ENCODE measurements at regions not wholly inside any gene's neighbourhood (a gene's known extent, or its start where the extent isn't known, plus 50 kb on each side); places are given as distances from the start of the nearest gene placed in this dataset.

- no peak for DNase-seq (ENCODE audit: low read depth in 6 of 9, low spot score in 9 of 9)
- Histone ChIP-seq H3K36me3 (ENCODE audit: control insufficient read depth in 2 of 2, insufficient read depth in 2 of 2, low read length in 1 of 2) (no peaks in the 10 kb centered on the region), H3K4me1 (ENCODE audit: control insufficient read depth in 2 of 2, insufficient read depth in 2 of 2, low read length in 2 of 2) (no peaks in the 10 kb centered on the region), H3K27me3 (ENCODE audit: control insufficient read depth in 2 of 2, insufficient read depth in 1 of 2, low read length in 1 of 2) (no peaks in the 10 kb centered on the region), H3K4me3 (ENCODE audit: low read length in 2 of 2) (no peak overlapping the region), H3K9me3 (ENCODE audit: control insufficient read depth in 2 of 2, insufficient read depth in 1 of 2, low read length in 1 of 2) (no peaks in the 10 kb centered on the region), H3K27ac (ENCODE audit: low read depth in 1 of 2, low read length in 1 of 2) (no peak overlapping the region)
Measured at GRCh38 chr1:194723067-194723466, 1536.7 kb upstream of the B3GALT2 start.

DNA sequence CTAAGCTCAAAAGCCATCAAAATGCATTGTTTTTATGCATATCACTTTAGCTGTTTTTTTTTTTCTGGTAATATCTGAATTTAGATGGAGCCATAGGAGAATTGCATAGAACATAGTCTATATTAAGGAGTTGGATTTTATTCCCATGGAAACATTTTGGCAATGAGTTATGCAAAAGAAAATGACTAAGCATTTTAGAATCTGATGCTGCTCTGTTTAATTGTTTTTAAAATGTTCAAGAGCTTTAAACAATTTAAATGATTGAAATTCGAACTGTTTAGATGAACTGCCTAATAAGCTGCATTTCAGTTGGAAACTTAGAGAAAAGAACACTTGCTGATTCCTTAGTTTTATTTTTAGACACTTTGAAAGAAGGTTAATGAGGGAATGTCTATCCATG, 1531.5 kb upstream of the B3GALT2 start:
- DNase-seq (ENCODE audit: low read depth in 6 of 9, low spot score in 9 of 9) = no peak
- Histone ChIP-seq H3K27me3 (ENCODE audit: control insufficient read depth in 2 of 2, insufficient read depth in 1 of 2, low read length in 1 of 2) (no peaks in the 10 kb centered on the region), H3K27ac (ENCODE audit: low read depth in 1 of 2, low read length in 1 of 2) (no peak overlapping the region), H3K4me3 (ENCODE audit: low read length in 2 of 2) (no peak overlapping the region), H3K36me3 (ENCODE audit: control insufficient read depth in 2 of 2, insufficient read depth in 2 of 2, low read length in 1 of 2) (no peaks in the 10 kb centered on the region), H3K9me3 (ENCODE audit: control insufficient read depth in 2 of 2, insufficient read depth in 1 of 2, low read length in 1 of 2) (no peaks in the 10 kb centered on the region), H3K4me1 (ENCODE audit: control insufficient read depth in 2 of 2, insufficient read depth in 2 of 2, low read length in 2 of 2) (no peaks in the 10 kb centered on the region)
- 89% methylated on average over 1 of the region's 1 CpG for WGBS

GRCh38 chr1:194717334-194717733, 1530.9 kb upstream of the B3GALT2 start:
- no peak for DNase-seq (ENCODE audit: low read depth in 6 of 9, low spot score in 9 of 9)
- WGBS = 89% methylated on average over 1 of the region's 1 CpG
- Histone ChIP-seq H3K4me1 (ENCODE audit: control insufficient read depth in 2 of 2, insufficient read depth in 2 of 2, low read length in 2 of 2) (no peaks in the 10 kb centered on the region), H3K27ac (ENCODE audit: low read depth in 1 of 2, low read length in 1 of 2) (no peak overlapping the region), H3K4me3 (ENCODE audit: low read length in 2 of 2) (no peak overlapping the region), H3K9me3 (ENCODE audit: control insufficient read depth in 2 of 2, insufficient read depth in 1 of 2, low read length in 1 of 2) (no peaks in the 10 kb centered on the region), H3K27me3 (ENCODE audit: control insufficient read depth in 2 of 2, insufficient read depth in 1 of 2, low read length in 1 of 2) (no peaks in the 10 kb centered on the region), H3K36me3 (ENCODE audit: control insufficient read depth in 2 of 2, insufficient read depth in 2 of 2, low read length in 1 of 2) (no peaks in the 10 kb centered on the region)

DNA sequence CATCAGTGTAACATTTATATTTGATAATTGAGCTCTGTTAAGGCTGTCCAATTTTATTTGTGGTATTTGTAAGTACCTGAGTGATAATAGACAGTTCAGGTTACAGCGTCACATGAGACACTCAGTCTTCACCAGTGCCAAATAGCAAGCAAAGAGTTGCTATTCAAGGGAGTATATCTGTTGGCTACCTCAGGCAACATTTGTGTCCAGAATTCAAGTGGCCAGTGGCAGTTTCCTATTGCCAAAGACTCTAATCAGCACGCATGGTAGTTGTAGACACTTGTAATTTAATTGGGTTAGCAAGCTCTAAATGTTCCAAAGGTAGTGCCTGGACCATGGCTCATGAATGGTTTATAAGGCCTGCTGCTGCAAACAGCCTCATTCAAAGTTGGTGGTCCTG, 1524.3 kb upstream of the B3GALT2 start:
- Histone ChIP-seq H3K9me3 (ENCODE audit: control insufficient read depth in 2 of 2, insufficient read depth in 1 of 2, low read length in 1 of 2) (no peaks in the 10 kb centered on the region), H3K4me1 (ENCODE audit: control insufficient read depth in 2 of 2, insufficient read depth in 2 of 2, low read length in 2 of 2) (no peaks in the 10 kb centered on the region), H3K36me3 (ENCODE audit: control insufficient read depth in 2 of 2, insufficient read depth in 2 of 2, low read length in 1 of 2) (no peaks in the 10 kb centered on the region), H3K27ac (ENCODE audit: low read depth in 1 of 2, low read length in 1 of 2) (no peak overlapping the region), H3K4me3 (ENCODE audit: low read length in 2 of 2) (no peak overlapping the region), H3K27me3 (ENCODE audit: control insufficient read depth in 2 of 2, insufficient read depth in 1 of 2, low read length in 1 of 2) (no peaks in the 10 kb centered on the region)
- DNase-seq (ENCODE audit: low read depth in 6 of 9, low spot score in 9 of 9) = no peak
- 98% methylated on average over 2 of the region's 2 CpGs for WGBS

- WGBS = 90% methylated on average over 3 of the region's 3 CpGs
- Histone ChIP-seq H3K4me3 (ENCODE audit: low read length in 2 of 2) (no peak overlapping the region), H3K27ac (ENCODE audit: low read depth in 1 of 2, low read length in 1 of 2) (no peak overlapping the region), H3K4me1 (ENCODE audit: control insufficient read depth in 2 of 2, insufficient read depth in 2 of 2, low read length in 2 of 2) (no peaks in the 10 kb centered on the region), H3K9me3 (ENCODE audit: control insufficient read depth in 2 of 2, insufficient read depth in 1 of 2, low read length in 1 of 2) (no peaks in the 10 kb centered on the region), H3K36me3 (ENCODE audit: control insufficient read depth in 2 of 2, insufficient read depth in 2 of 2, low read length in 1 of 2) (no peaks in the 10 kb centered on the region), H3K27me3 (ENCODE audit: control insufficient read depth in 2 of 2, insufficient read depth in 1 of 2, low read length in 1 of 2) (no peaks in the 10 kb centered on the region)
- DNase-seq (ENCODE audit: low read depth in 6 of 9, low spot score in 9 of 9) = no peak
Measured at GRCh38 chr1:194709439-194709838, 1523.0 kb upstream of the B3GALT2 start.

- H3K4me1 ChIP-seq (ENCODE audit: control insufficient read depth in 2 of 2, insufficient read depth in 2 of 2, low read length in 2 of 2) = no peaks in the 10 kb centered on the region
- no peaks in the 10 kb centered on the region for H3K9me3 ChIP-seq (ENCODE audit: control insufficient read depth in 2 of 2, insufficient read depth in 1 of 2, low read length in 1 of 2)
- no peaks in the 10 kb centered on the region for H3K27me3 ChIP-seq (ENCODE audit: control insufficient read depth in 2 of 2, insufficient read depth in 1 of 2, low read length in 1 of 2)
- H3K36me3 ChIP-seq (ENCODE audit: control insufficient read depth in 2 of 2, insufficient read depth in 2 of 2, low read length in 1 of 2) = no peaks in the 10 kb centered on the region
- whole genome bisulfite sequencing = 96% methylated on average over 6 of the region's 6 CpGs
- no peak overlapping the region for H3K4me3 ChIP-seq (ENCODE audit: low read length in 2 of 2)
- H3K27ac ChIP-seq (ENCODE audit: low read depth in 1 of 2, low read length in 1 of 2) = no peak overlapping the region
- no peak for DNase-seq (ENCODE audit: low read depth in 6 of 9, low spot score in 9 of 9)
Measured at GRCh38 chr1:194707074-194707473, 1520.7 kb upstream of the B3GALT2 start.

DNA sequence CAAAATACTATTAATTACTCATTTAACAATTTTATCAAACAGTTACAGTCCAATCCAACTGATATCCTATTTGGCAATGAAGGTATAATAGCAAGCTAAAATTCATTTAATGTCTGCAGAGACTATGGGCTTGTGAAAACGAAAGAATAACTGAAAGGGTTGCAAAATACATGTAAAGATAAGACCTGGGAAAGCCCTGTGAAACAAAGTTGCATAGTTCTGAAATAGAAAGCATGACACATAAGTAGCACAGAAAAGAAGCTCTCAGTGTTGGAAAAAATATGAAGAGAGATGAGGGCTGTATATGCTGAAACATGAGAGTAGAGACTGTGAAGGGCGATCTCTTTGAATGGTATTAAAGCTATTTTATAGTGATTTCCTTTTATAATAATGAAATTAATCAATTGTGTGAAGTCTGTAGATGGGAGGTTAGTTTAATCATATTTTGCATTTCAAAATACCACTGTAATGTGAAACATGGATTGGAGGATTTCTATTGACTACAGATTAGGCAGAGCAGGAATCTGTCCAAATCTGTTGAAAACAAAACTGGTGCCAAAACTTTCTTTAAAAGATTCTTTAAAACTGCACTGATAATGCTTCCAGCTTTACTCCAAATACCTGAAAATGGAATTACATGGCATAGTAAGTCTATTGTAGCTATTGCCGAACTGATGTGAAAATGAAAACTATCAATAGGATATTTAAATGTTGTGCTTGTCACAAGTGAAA, 1518.9 kb upstream of the B3GALT2 start:
- 90% methylated on average over 3 of the region's 3 CpGs for WGBS
- no peak for DNase-seq (ENCODE audit: low read depth in 6 of 9, low spot score in 9 of 9)
- H3K36me3 ChIP-seq (ENCODE audit: control insufficient read depth in 2 of 2, insufficient read depth in 2 of 2, low read length in 1 of 2) = no peaks in the 10 kb centered on the region

DNA sequence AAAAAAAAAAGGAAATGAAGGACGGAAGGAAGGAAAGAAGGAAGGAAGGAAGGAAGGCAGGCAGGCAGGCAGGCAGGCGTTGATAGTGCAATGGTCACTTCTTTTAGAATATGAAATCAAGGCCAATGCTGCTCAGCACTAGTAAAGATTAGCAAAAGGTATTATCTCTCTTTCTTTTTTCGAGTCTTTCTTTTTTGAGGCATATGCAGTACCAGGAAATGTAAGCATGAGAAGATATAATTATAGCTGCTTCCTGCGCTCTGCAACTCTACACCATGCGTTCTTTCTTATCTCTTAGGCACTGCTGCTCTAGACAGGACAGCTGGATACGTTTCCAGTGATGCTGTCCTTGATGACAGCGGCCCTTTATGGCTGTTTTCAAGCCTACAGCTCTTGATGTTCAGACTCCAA, 1512.5 kb upstream of the B3GALT2 start:
- Histone ChIP-seq H3K4me3 (ENCODE audit: low read length in 2 of 2) (no peak overlapping the region), H3K27me3 (ENCODE audit: control insufficient read depth in 2 of 2, insufficient read depth in 1 of 2, low read length in 1 of 2) (no peaks in the 10 kb centered on the region), H3K4me1 (ENCODE audit: control insufficient read depth in 2 of 2, insufficient read depth in 2 of 2, low read length in 2 of 2) (no peaks in the 10 kb centered on the region), H3K36me3 (ENCODE audit: control insufficient read depth in 2 of 2, insufficient read depth in 2 of 2, low read length in 1 of 2) (no peaks in the 10 kb centered on the region), H3K27ac (ENCODE audit: low read depth in 1 of 2, low read length in 1 of 2) (no peak overlapping the region), H3K9me3 (ENCODE audit: control insufficient read depth in 2 of 2, insufficient read depth in 1 of 2, low read length in 1 of 2) (no peaks in the 10 kb centered on the region)
- WGBS = 79% methylated on average over 7 of the region's 7 CpGs
- no peak for DNase-seq (ENCODE audit: low read depth in 6 of 9, low spot score in 9 of 9)

More for the DNA sequence above, 1518.9 kb upstream of the B3GALT2 start:
- no peaks in the 10 kb centered on the region for H3K9me3 ChIP-seq (ENCODE audit: control insufficient read depth in 2 of 2, insufficient read depth in 1 of 2, low read length in 1 of 2)
- no peaks in the 10 kb centered on the region for H3K4me1 ChIP-seq (ENCODE audit: control insufficient read depth in 2 of 2, insufficient read depth in 2 of 2, low read length in 2 of 2)
- no peaks in the 10 kb centered on the region for H3K27me3 ChIP-seq (ENCODE audit: control insufficient read depth in 2 of 2, insufficient read depth in 1 of 2, low read length in 1 of 2)
- H3K4me3 ChIP-seq (ENCODE audit: low read length in 2 of 2) = no peak overlapping the region
- H3K27ac ChIP-seq (ENCODE audit: low read depth in 1 of 2, low read length in 1 of 2) = no peak overlapping the region

DNA sequence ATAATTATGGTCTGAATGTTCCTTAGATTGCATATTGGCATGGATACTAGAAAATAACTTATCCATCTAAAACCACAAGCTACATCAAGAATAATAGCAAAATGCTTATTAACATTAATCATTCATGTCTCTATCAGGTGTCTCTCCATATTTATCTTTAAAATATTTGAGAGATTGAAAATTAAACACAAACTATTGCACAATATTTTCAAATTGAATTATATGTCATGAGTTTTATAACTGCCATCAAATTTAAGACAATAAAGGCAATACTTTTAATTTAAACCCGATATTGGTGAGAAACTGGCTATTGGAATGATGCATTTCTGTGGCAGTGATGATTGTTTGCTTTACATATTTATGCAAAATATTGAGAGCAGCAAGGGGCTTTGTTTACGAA, 1506.8 kb upstream of the B3GALT2 start:
- 91% methylated on average over 2 of the region's 2 CpGs for WGBS
- Histone ChIP-seq H3K27ac (ENCODE audit: low read depth in 1 of 2, low read length in 1 of 2) (no peak overlapping the region), H3K9me3 (ENCODE audit: control insufficient read depth in 2 of 2, insufficient read depth in 1 of 2, low read length in 1 of 2) (no peaks in the 10 kb centered on the region), H3K27me3 (ENCODE audit: control insufficient read depth in 2 of 2, insufficient read depth in 1 of 2, low read length in 1 of 2) (no peaks in the 10 kb centered on the region), H3K4me1 (ENCODE audit: control insufficient read depth in 2 of 2, insufficient read depth in 2 of 2, low read length in 2 of 2) (no peaks in the 10 kb centered on the region), H3K36me3 (ENCODE audit: control insufficient read depth in 2 of 2, insufficient read depth in 2 of 2, low read length in 1 of 2) (no peaks in the 10 kb centered on the region), H3K4me3 (ENCODE audit: low read length in 2 of 2) (no peak overlapping the region)
- no peak for DNase-seq (ENCODE audit: low read depth in 6 of 9, low spot score in 9 of 9)
